Limb (tissue), 2 donors: ENCODE measurements at regions not wholly inside any gene's neighbourhood (a gene's known extent, or its start where the extent isn't known, plus 50 kb on each side); places are given as distances from the start of the nearest gene placed in this dataset.
"Not testable (repeated sequence)": the region's sequence is repeated elsewhere in the genome, so short reads cannot be mapped to it uniquely, and the experiment has no call there.

Experiments
- DNase-seq, 2 donors: peaks; one replicate each; pipeline ENCODE4 v3.0.0-alpha.2; 2016; ENCODE audit errors: extremely low spot score in 2 of 2

- DNase-seq: no peak
Observed at GRCh38 chr10:53543410-53543809, 770.8 kb upstream of the MBL2 start.

GRCh38 chr10:53537508-53537907, 764.9 kb upstream of the MBL2 start:
- DNase-seq: no peak

GRCh38 chr10:53536322-53536721, 763.7 kb upstream of the MBL2 start:
- no peak for DNase-seq

GRCh38 chr10:53534428-53534827, 761.8 kb upstream of the MBL2 start:
- DNase-seq: no peak

GRCh38 chr10:53528974-53529373, 756.4 kb upstream of the MBL2 start:
- DNase-seq: no peak

GRCh38 chr10:53521046-53521445, 748.5 kb upstream of the MBL2 start:
- no peak for DNase-seq

GRCh38 chr10:53508197-53508596, 735.6 kb upstream of the MBL2 start:
- no peak for DNase-seq

- not testable (repeated sequence) for DNase-seq
Observed at GRCh38 chr10:53504492-53504891, 731.9 kb upstream of the MBL2 start.

- no peak for DNase-seq
Observed at GRCh38 chr10:53491774-53492173, 719.2 kb upstream of the MBL2 start.

- DNase-seq: no peak
Observed at GRCh38 chr10:53490553-53490952, 718.0 kb upstream of the MBL2 start.

- no peak for DNase-seq
Observed at GRCh38 chr10:53489335-53490182, 717.0 kb upstream of the MBL2 start.

- no peak for DNase-seq
Observed at GRCh38 chr10:53487019-53487983, 714.7 kb upstream of the MBL2 start.

GRCh38 chr10:53485422-53485821, 712.8 kb upstream of the MBL2 start:
- not testable (repeated sequence) for DNase-seq

GRCh38 chr10:53479365-53479764, 706.8 kb upstream of the MBL2 start:
- no peak for DNase-seq

GRCh38 chr10:53477313-53477675, 704.7 kb upstream of the MBL2 start:
- no peak for DNase-seq

GRCh38 chr10:53476650-53477312, 704.2 kb upstream of the MBL2 start:
- no peak for DNase-seq

- DNase-seq: no peak
Observed at GRCh38 chr10:53469383-53469782, 696.8 kb upstream of the MBL2 start.

GRCh38 chr10:53463539-53463938, 691.0 kb upstream of the MBL2 start:
- no peak for DNase-seq

GRCh38 chr10:53458007-53458406, 685.4 kb upstream of the MBL2 start:
- no peak for DNase-seq

- no peak for DNase-seq
Observed at GRCh38 chr10:53453196-53453595, 680.6 kb upstream of the MBL2 start.

GRCh38 chr10:53447576-53447975, 675.0 kb upstream of the MBL2 start:
- no peak for DNase-seq

- no peak for DNase-seq
Observed at GRCh38 chr10:53441843-53442242, 669.3 kb upstream of the MBL2 start.
